GM19395 (cell line): ENCODE measurements at regions not wholly inside any gene's neighbourhood (a gene's known extent, or its start where the extent isn't known, plus 50 kb on each side); places are given as distances from the start of the nearest gene placed in this dataset.

Experiments
- ATAC-seq: cut with Tn5 transposase; IDR thresholded peaks from one replicate; pipeline ENCODE4 v1.9.1; 2021; ENCODE audit warnings: mild to moderate bottlenecking, moderate library complexity; ENCODE audit not compliant: unreplicated experiment

DNA sequence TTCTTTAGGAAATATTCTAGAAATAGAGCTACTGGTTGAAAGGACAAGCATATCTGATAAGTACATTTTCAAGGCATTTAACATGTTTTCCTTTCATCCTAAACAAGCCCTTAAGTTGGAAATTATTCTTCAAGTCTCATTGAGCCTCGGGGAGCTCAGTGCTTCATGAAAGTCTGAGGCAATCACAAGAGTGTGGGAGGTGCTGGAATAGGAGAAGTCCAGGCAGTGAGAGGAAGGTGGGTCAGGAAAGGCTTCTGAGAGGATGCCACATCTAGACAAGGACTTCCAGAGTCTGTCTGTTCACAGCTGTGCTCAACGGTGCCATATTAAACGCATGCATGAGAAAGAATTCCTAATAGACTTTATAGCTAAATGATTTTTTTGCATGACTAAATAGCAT is 69.8 kb downstream of the CD83 start:
- no peak for ATAC-seq

DNA sequence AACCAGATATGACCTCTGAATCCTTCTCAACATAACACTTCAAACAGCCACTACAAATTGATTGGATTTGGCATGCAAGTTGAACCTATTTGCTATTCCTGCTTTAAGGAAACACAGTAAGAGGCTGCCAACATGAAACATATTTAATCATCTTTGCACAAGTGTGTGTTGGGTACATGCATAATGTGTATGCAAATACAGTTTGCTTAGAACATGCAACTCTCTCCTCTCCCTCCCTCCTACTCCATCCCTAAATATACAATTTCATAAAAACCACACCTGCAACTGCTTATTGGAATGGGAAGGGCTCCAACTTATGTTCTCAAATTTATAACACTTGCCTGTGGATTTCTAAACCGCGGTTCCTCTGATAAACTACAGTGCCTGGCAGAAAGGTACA is 71.5 kb downstream of the CD83 start:
- no peak for ATAC-seq

DNA sequence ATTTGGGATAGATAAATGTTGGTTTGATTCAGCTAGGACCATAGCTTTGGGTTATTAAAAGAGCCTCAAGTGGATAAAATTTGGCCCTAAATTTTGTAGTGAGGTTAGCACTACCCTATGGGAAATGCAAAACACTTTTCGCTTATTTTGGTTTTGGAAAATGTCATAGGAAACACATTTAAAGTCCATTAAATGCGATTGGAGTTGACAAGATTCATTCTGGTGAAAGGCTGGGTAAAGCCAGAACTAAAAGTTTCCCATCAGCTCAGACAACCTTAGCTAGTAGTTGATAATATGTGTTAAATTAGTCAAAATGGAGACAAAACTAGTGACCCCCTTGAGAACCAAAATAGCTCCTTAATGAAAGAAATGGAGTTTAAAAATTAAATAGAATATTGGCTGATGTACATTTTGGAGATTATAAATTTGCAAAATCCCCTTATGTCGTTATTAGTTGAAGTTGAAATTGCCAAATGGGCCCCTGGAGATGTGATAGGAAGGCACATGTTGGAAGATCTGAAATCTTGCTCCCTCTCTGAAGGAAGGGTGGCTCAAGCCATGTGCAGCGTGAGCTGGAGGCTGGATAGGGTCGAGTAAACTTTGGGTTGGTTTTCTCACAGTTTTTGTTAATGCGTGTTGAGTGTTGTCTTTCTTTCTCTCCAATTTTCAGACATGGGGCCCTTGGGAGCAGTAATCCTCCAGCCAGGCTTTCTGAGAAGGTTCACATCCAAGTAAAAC is 72.8 kb downstream of the CD83 start:
- ATAC-seq: no peak

DNA sequence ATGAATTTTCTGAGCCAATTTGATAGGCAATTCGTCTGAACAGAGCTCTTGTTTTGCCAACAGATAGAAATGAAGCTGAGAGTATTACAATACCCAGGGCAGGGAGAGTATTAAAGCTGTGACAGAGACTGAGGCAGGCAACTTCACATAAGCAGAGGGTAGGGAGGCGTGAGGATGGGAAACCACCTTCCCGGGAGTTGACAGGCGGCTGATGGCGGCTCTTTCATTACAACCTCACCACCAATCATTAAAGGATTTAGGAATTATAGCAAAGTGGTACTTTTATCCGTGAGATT is 73.3 kb downstream of the CD83 start:
- ATAC-seq: no peak

DNA sequence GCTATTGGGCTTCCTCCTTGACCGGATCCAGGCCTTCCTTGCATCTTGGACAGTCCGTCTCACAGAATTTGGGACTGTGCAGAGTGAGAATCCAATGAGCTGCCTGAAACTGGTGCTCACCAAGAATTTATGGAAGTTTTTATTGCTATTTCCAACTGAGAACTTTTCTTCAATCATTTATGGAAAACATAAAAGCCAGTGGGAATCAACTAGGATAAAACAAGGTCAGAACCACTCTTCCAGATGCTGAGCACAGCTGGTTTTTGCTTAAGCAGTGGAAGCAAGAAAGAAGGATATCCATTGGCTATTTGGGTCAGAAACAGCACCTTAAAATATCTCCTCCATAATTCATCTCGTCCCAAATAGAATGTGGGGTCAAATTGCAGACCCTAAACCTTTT is 74.2 kb downstream of the CD83 start:
- no peak for ATAC-seq

DNA sequence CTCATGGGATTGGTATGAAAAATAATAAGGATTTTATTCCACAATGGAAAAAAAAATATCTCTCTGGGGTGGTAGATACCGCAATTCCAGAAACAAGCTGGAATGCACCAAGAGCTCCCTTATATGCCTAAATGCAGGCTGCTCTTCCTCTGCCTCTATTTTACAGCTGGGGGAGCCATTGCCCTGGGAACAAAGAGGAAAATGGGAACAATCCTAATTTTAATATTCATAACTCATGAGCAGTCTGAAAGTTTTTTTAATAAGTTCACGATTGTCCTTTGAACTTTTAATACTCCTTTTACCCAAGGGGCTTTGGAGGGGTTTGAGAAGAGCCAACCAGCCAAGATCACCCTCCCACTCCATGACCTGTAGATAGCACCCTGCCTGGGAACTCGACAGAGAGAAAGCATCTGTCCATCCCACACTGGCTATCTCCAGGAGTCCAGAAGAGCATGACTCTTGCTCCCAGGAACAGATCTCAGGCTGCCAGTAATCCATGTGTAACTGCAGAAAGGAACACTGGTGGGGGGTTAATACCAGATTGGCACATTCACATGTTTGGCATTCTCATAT is 74.7 kb downstream of the CD83 start:
- no peak for ATAC-seq

GRCh38 chr6:14193524-14193923 is 76.0 kb downstream of the CD83 start:
- ATAC-seq: no peak

GRCh38 chr6:14194483-14194882 is 76.9 kb downstream of the CD83 start:
- ATAC-seq: no peak

GRCh38 chr6:14194976-14195375 is 77.4 kb downstream of the CD83 start:
- ATAC-seq: no peak

DNA sequence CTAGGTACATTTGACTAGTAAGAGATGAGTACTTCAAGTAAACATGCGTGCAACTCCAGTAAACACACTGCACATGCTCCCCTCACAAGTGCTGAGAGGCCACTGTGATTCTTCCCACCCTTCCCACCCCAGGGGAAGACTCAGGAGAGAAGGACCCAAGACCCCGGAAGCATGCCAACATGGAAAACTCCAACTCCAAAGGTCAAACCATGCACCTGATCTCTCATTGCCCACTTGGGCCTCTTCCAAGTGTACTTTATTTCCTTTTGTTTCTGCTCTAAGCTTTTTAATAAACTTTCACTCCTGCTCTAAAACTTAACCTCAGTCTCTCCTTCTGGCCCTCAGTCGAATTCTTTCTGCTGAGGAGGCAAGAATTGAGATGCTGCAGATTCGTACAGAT is 78.5 kb downstream of the CD83 start:
- ATAC-seq: no peak

GRCh38 chr6:14197118-14197517 is 79.5 kb downstream of the CD83 start:
- no peak for ATAC-seq

GRCh38 chr6:14200047-14200446 is 82.5 kb downstream of the CD83 start:
- no peak for ATAC-seq

DNA sequence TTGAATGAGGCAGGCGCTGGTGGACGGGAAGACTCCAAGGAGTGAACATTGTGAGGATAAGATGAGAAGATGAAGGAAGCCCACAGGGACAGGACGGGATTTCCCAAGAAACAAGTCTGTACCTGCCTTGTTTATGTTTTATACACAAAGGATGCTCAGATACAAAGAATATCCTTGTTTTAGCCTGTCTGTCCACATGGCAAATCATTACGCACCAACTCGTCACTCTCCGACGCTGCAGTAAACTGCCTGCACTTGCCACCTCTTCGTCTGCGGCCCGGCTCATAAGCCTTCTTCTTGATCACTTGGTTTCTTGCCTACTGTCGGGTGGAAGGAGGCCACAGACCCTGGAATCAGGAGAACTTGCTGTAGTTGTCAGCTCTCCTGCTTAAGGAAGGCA is 85.4 kb downstream of the CD83 start:
- no peak for ATAC-seq

DNA sequence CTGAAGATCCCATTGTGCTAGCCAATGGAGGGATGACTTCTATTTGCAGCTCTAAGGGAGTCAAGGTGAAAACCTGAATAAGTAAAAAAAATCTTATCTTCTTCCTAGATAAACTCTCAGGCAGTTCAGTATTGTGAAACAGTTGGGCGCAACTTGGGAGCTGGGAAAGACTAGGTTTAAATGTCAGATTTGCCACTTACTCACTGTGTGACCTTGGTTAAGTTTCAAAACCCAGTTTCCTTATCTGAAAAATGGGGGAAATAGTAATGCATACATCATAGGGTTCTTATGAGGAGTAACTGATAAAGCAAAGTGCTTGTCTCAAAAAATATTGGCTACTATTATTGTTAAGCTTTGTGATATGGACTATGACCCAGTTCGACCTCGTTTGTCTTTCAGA is 88.8 kb downstream of the CD83 start:
- ATAC-seq: no peak

DNA sequence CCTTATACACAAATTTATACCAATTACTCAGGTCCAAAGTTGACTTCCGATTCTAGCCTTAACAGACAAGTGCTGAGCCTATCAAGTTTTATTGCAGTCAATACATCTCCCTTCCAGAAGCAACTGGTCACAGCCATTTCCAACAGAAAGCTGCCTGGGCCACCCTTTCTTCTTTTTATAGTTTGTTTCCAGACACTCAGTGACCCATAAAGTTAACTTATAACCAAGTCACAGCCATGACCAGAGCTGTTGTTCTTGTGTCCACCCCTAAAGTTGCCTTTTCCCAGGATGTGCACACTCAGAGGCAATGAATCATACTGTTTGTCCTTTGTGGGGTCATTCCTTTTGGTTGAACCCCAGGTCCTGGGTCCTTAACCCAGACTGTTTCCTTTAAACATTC is 89.9 kb downstream of the CD83 start:
- no peak for ATAC-seq

- ATAC-seq: no peak
Measured at GRCh38 chr6:14209000-14209399, 91.4 kb downstream of the CD83 start.

DNA sequence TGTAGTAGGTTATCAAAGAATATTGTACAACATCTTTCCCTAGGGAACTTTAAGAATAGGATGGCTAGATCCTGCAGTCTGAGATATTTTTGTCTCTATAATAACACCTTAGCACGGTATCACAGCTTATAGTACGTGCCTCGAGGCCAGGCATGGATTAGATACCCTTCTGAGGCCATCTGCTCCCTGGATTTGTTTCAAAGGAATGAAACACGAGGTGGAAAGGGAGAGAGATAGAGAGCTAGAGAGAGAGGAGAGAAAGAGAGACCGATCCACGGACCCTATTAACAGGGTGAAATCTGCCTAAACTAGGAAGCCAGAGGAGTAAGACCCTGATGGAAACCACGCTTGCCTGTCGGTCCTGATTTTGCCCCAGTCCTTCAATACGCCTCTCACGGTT is 92.5 kb downstream of the CD83 start:
- ATAC-seq: no peak

DNA sequence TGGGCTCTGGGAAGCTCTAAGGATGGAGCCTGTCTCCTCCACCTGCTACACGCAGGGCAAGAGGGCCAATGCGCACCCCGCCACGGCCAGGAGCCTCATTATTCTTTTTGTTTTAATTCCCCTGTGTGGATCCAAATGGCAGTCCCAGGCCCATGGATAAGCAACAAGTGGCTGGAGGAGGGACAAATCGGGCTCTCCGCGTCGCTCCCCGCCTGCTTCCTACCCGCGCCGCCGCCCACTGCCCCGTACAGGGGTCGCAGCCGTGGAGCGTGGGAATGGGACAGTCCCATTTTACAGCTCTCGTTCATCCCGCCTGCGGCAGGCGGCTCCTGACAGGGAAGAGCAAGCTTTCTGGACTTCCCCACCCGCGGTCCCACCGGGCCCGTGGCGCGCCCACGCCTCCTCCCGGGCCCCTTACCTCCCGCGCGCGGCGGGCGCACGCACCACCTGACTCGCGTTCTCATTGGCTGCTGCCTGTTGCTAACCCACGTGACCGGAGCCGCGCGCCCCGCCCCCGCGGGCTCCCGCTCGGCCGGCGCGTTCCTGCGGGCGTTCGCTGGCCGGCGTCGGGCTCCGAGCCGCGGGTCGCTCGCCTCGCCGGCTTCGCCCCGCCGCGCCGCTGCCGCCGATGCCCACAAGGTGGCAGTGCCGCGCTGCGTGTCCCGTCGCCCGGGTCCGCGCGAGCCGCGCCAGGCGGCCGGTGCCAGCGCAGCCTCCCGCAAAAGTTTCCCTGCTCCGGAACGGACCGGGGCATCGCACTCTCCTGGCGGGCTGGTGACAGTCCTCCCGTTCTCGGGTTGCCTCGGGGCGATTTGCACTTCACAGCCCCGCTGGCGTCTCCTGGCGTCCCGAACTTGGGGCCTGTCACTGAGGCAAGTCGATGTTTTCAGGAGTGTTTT is 93.3 kb downstream of the CD83 start:
- ATAC-seq: peak; percentile 93

DNA sequence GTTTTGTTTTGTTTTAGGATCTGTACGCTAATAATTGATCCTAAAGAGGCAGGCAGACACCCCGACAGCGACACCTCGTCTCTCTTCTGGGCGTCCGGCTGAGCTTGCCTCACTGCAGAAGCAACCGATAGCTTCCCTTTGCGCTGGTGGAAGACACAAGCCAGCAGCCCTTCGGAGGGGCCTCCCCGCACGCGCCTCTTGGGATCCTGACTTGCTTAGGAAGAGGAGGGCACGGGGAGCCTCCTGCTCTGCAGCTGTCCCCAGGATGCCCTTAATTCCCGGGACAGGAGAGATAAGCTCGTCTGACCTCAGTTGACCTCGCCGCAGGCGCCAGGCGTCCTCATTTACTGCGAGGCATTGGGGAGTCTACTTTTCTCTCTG is 94.0 kb downstream of the CD83 start:
- peak; percentile 30 for ATAC-seq

DNA sequence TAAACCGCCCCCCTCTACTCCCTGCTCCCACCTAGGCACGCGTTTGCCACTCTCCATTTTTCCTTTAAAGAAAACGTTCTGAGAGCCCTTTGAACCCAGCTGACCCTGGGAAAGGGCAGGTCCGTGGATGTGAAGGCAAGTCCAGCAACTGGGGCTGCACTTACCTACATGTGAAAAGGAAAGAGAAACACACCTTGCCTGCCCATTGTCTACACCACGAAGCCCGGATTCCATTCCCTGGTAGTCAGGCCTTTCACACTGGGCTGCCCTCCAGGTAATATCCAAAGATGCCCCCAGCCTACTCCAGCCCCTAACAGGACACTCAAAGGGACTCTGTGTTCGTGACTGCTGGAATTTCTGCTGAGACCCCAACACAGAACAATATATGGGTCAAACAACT is 94.4 kb downstream of the CD83 start:
- no peak for ATAC-seq

- ATAC-seq: no peak
Measured at GRCh38 chr6:14212632-14213031, 95.1 kb downstream of the CD83 start.

DNA sequence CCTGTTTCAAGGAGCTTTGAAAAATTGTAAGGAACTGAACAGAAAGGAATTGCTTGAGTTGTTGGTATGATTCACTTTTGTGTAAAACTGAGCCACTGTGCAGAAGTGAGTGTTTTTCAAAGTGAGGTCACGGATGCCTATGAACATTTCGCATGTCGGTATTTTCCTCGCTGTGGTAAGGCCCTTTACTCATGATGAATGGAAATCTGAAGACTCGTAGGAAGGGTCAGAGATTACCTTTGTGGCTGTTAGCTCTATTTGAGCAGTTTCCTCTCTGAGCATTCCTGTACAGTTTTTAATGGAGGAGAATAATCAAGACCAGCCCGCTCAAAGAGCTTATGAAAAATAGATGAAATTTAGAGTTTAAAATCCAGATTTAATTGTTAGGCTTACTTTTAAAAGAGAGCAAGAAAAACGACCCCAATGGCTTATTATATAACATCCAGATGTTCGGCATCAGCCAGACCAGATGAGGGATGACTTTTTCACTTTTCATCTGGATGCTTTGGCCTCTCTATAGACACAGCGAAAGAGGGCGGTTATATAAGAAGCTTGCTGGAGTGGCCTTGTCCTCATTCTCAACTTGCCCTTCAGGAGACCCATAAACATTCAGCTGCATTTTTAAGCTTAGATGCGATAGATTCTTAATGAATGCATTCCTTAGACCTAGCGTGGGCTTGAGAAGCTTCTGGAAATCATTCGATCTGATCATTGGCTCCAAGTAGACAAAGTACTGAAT is 99.5 kb downstream of the CD83 start:
- ATAC-seq: no peak
